ENCODE measurements at regions not wholly inside any gene's neighbourhood (a gene's known extent, or its start where the extent isn't known, plus 50 kb on each side); places are given as distances from the start of the nearest gene placed in this dataset.

- Mint-ChIP-seq H3K27ac (ENCODE audit: unreplicated experiment) (no peak overlapping the region), H3K4me1 (ENCODE audit: low read depth) (peaks cover 25% of the 10 kb centered on the region), H3K9me3 (ENCODE audit: low read depth) (peaks cover 2% of the 10 kb centered on the region), H3K4me3 (ENCODE audit: unreplicated experiment) (no peak overlapping the region), H3K27me3 (ENCODE audit: low read depth) (peaks cover 1% of the 10 kb centered on the region), H3K36me3 (ENCODE audit: low read depth) (no peaks in the 10 kb centered on the region)
- TF ChIP-seq, protein P1, sequence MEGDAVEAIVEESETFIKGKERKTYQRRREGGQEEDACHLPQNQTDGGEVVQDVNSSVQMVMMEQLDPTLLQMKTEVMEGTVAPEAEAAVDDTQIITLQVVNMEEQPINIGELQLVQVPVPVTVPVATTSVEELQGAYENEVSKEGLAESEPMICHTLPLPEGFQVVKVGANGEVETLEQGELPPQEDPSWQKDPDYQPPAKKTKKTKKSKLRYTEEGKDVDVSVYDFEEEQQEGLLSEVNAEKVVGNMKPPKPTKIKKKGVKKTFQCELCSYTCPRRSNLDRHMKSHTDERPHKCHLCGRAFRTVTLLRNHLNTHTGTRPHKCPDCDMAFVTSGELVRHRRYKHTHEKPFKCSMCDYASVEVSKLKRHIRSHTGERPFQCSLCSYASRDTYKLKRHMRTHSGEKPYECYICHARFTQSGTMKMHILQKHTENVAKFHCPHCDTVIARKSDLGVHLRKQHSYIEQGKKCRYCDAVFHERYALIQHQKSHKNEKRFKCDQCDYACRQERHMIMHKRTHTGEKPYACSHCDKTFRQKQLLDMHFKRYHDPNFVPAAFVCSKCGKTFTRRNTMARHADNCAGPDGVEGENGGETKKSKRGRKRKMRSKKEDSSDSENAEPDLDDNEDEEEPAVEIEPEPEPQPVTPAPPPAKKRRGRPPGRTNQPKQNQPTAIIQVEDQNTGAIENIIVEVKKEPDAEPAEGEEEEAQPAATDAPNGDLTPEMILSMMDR (IDR thresholded peaks at IDR 0.05), result no peak
- no peak for DNase-seq (ENCODE audit: low spot score)
These were observed 270.5 kb upstream of the ADAMTS9 start for GRCh38 chr3:64958199-64958843.

DNA sequence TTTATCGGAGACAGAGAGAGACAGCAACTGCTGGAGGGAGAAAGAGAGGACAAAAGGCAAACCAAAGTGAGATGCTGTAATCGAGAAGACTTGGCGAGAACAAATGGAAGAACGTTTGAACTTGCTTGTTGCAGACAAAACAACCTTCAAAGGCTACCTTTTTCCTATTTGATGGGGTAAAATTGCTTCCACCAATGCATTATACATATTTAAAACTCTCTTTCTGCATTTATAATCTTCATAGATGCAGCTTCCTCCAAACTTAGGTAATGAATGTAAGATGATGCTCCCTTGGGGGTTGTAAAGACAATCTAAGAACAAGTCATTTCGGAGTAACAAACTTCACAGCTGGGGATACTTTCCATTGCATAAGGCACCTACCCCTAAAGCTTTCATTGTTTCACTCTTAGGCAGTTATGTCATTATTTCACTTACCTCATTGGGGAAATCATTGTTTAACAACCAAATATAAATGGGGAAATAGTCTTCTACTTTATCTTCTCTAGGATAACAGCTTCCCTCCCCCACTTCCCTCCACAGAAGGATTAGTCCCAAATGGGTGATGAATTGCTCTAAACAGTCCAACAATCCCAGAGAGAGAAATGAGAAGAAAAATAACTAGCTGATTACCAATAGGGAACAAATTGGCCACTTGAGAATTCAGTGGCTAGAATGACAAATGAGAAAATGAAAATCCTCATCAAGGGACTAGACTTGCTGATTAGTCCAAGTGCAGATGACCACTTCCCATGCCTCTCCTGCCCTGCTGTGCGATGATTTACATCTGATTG is 269.8 kb upstream of the ADAMTS9 start:
- Mint-ChIP-seq H3K4me3 (ENCODE audit: unreplicated experiment) (no peak overlapping the region), H3K27ac (ENCODE audit: unreplicated experiment) (no peak overlapping the region), H3K36me3 (ENCODE audit: low read depth) (no peaks in the 10 kb centered on the region), H3K27me3 (ENCODE audit: low read depth) (peaks cover 1% of the 10 kb centered on the region), H3K4me1 (ENCODE audit: low read depth) (peaks cover 25% of the 10 kb centered on the region), H3K9me3 (ENCODE audit: low read depth) (peaks cover 2% of the 10 kb centered on the region)
- DNase-seq (ENCODE audit: low spot score), result no peak
- TF ChIP-seq, protein P1 (IDR thresholded peaks at IDR 0.05), result no peak

DNA sequence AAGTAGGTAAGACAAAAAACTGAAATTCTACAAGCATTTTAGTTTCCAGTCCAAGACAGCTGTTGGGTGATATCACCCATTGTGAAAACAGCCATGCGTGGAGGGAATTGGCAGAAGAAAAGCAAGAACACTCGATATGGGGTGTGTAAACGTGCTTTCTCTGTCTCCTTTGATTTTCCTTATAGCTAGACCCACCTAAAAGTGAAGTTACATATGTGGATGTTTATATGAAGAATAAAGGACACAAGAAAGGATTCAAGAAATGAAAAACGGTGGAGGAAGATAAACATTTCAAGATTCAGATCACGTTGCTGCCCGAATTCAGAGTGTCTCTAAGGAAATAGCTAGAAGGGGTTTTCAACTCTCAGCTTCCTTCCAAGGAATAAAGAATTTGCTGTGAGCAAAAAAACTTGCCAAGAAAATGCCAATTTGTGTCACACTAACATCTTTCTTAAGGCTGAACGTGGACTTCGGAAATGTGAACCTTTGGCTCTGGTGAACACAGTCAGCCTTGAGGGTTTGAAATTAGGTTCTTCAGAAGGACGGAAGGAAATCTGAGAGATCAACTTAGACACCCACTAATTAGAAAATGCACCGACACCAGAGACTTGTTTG is 269.0 kb upstream of the ADAMTS9 start:
- H3K27me3 Mint-ChIP-seq (ENCODE audit: low read depth), result peaks cover 1% of the 10 kb centered on the region
- no peak overlapping the region for H3K27ac Mint-ChIP-seq (ENCODE audit: unreplicated experiment)
- peaks cover 2% of the 10 kb centered on the region for H3K9me3 Mint-ChIP-seq (ENCODE audit: low read depth)
- TF ChIP-seq, protein P1 (IDR thresholded peaks at IDR 0.05), result no peak
- H3K4me3 Mint-ChIP-seq (ENCODE audit: unreplicated experiment), result peak overlapping the region; percentile 24
- no peak for DNase-seq (ENCODE audit: low spot score)
- H3K4me1 Mint-ChIP-seq (ENCODE audit: low read depth), result peaks cover 25% of the 10 kb centered on the region
- no peaks in the 10 kb centered on the region for H3K36me3 Mint-ChIP-seq (ENCODE audit: low read depth)

DNA sequence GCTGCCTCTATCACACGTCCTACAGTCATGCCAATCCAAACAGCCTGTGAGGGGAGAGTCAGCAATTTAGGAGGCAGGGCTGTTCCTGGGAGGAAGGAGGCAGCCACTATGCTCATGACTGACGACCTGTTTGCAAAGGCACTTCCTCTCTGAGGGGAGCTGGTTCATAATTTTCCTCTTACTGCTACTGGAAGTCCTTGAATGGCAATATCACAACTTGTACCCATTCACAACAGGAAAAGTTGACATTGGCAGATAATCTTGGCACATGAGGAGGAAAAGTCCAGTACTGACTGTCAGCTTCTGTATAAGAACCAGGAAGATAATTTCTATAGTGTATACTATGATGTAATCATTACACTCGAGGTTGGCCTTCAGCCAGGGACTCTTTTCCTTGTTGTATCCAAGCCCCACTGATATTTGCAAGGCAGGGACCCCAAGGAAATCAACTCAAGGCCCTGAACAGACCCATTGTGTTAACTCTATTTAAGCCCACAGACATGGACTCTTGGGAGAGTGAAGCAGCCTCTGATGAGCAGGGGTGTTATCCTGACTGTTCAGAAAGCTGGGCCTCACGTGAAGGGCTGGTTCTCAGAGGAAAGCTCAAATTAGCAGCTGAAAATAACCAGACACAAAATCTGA is 267.3 kb upstream of the ADAMTS9 start:
- H3K36me3 Mint-ChIP-seq (ENCODE audit: low read depth), result no peaks in the 10 kb centered on the region
- peaks cover 1% of the 10 kb centered on the region for H3K27me3 Mint-ChIP-seq (ENCODE audit: low read depth)
- no peak overlapping the region for H3K4me3 Mint-ChIP-seq (ENCODE audit: unreplicated experiment)
- no peak overlapping the region for H3K27ac Mint-ChIP-seq (ENCODE audit: unreplicated experiment)
- peaks cover 25% of the 10 kb centered on the region for H3K4me1 Mint-ChIP-seq (ENCODE audit: low read depth)
- H3K9me3 Mint-ChIP-seq (ENCODE audit: low read depth), result peaks cover 2% of the 10 kb centered on the region
- DNase-seq (ENCODE audit: low spot score), result no peak
- TF ChIP-seq, protein P1 (IDR thresholded peaks at IDR 0.05), result no peak

DNA sequence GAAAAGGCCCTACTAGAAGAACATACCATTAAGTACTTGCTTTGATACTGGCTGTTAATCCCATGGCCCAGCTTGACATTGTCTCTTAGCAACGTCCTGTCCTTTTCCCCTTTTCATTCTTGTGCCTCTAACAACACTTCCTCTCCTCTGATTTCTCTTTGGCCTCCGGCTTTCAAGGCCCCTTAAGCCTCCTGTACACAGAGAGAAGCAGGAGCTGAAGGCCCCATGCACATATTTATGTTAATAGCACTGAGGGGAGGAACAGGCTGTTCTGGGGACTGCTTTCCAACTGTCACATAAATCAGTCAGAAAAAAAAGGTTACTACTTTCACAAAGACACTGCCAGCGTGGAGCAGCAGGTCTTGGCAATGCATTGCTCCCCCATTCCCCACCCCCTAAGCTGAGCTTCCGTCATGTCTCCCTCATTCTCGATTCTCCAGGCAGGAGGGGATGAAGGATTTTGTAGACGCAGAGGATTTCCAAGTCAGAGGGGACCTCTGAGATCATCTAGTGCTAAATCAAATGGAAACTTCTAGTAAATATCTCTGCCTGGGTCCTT is 257.4 kb upstream of the ADAMTS9 start:
- H3K27me3 Mint-ChIP-seq (ENCODE audit: low read depth), result no peaks in the 10 kb centered on the region
- no peak for DNase-seq (ENCODE audit: low spot score)
- H3K9me3 Mint-ChIP-seq (ENCODE audit: low read depth), result no peaks in the 10 kb centered on the region
- H3K4me3 Mint-ChIP-seq (ENCODE audit: unreplicated experiment), result no peak overlapping the region
- peaks cover 12% of the 10 kb centered on the region for H3K4me1 Mint-ChIP-seq (ENCODE audit: low read depth)
- H3K27ac Mint-ChIP-seq (ENCODE audit: unreplicated experiment), result peak overlapping the region; percentile 80
- TF ChIP-seq, protein P1 (IDR thresholded peaks at IDR 0.05), result no peak
- H3K36me3 Mint-ChIP-seq (ENCODE audit: low read depth), result no peaks in the 10 kb centered on the region
